Uterus (tissue), 2 donors: ENCODE measurements at regions not wholly inside any gene's neighbourhood (a gene's known extent, or its start where the extent isn't known, plus 50 kb on each side); places are given as distances from the start of the nearest gene placed in this dataset.

Source experiments
- CTCF ChIP-seq, 4 experiments: fragments of 200-600 bp in 2 of 4; fragments of 450-650 bp in 2 of 4; sonication (generic) in 2 of 4; IDR thresholded peaks; one replicate each; pipeline ENCODE4 v1.5.1; 2016 to 2019; ENCODE audit warnings: antibody characterized with exemption in 4 of 4, mild to moderate bottlenecking in 2 of 4, moderate library complexity in 1 of 4
- POLR2A ChIP-seq, 2 donors: fragments of 450-650 bp; IDR thresholded peaks; one replicate each; pipeline ENCODE4 v1.6.1; 2016; ENCODE audit warnings: antibody characterized with exemption in 2 of 2, mild to moderate bottlenecking in 1 of 2, moderate library complexity in 1 of 2

DNA sequence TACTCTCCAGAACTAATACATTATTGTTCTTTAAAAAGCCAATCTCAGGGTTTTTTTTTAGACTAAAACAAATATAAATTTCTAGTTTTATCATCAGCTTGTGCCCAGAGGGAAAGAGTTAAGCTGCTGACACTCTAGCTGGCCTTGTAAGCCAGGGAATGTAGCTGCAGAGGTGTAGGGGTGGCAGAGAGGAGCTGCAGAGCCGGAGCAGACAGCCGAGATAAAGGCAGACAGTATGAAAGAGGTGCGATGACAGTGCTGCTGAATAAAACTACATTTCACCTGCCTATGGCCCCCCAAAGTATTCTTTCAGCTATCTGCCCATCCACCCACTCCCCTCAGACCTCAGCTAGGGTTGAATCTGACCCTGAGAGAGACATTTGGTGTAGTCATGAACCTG lies 653.7 kb upstream of the ZWINT start:
- TF ChIP-seq POLR2A (IDR thresholded peaks at IDR 0.05) = no peak
- TF ChIP-seq CTCF (IDR thresholded peaks at IDR 0.05) = no peak
